ENCODE measurements at regions not wholly inside any gene's neighbourhood (a gene's known extent, or its start where the extent isn't known, plus 50 kb on each side); places are given as distances from the start of the nearest gene placed in this dataset.

DNA sequence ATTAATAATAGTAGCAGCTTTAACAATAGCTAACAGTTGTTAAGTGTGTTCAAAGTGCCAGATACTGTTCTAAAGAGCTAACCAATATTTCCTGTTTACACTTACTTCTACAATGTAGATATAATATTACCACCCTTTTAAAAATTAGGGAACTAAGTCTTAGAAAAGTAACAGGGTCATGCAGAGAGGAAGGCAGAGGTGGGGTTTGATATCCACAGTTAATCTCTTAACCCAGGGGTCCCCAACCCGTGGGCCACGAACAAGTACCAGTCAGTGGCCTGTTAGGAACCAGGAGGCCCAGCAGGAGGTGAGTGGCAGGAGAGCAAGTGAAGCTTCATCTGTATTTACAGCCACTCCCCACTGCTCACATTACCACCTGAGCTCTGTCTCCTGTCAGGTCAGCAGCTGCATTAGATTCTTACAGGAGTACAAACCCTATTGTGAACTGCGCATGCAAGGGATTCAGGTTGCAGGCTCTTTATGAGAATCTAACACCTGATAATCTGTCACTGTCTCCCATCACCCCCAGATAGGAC is 89.1 kb downstream of the ACTL7B start:
- Histone ChIP-seq H3K27me3 (ENCODE audit: low read depth, low read length) (peaks cover 5% of the 10 kb centered on the region; the same call in 1 of the 2 replicates), H3K4me1 (ENCODE audit: low read length) (no peaks in the 10 kb centered on the region), H2AFZ (ENCODE audit: low read depth, low read length) (no peak overlapping the region), H3K9me3 (ENCODE audit: insufficient read depth, low read length) (0 out of 2 replicates have a peak, but pooled peaks cover 4% of the 10 kb centered on the region), H3K36me3 (replicated peaks; ENCODE audit: low read depth, low read length) (no peaks in the 10 kb centered on the region), H3K79me2 (ENCODE audit: low read length) (no peaks in the 10 kb centered on the region), H3K4me2 (ENCODE audit: low read length) (no peak overlapping the region), H4K20me1 (ENCODE audit: insufficient read depth, low read length) (no peaks in the 10 kb centered on the region), H3K9ac (ENCODE audit: low read length) (no peak overlapping the region), H3K27ac (ENCODE audit: low read length) (no peak overlapping the region), H3K4me3 (ENCODE audit: low read length) (no peak overlapping the region)
- no peak for TF ChIP-seq EZH2phosphoT487 (IDR thresholded peaks at IDR 0.05; ENCODE audit: low read depth)
- TF ChIP-seq, protein P1, sequence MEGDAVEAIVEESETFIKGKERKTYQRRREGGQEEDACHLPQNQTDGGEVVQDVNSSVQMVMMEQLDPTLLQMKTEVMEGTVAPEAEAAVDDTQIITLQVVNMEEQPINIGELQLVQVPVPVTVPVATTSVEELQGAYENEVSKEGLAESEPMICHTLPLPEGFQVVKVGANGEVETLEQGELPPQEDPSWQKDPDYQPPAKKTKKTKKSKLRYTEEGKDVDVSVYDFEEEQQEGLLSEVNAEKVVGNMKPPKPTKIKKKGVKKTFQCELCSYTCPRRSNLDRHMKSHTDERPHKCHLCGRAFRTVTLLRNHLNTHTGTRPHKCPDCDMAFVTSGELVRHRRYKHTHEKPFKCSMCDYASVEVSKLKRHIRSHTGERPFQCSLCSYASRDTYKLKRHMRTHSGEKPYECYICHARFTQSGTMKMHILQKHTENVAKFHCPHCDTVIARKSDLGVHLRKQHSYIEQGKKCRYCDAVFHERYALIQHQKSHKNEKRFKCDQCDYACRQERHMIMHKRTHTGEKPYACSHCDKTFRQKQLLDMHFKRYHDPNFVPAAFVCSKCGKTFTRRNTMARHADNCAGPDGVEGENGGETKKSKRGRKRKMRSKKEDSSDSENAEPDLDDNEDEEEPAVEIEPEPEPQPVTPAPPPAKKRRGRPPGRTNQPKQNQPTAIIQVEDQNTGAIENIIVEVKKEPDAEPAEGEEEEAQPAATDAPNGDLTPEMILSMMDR (IDR thresholded peaks at IDR 0.05; ENCODE audit: low read depth, low read length), result no peak

DNA sequence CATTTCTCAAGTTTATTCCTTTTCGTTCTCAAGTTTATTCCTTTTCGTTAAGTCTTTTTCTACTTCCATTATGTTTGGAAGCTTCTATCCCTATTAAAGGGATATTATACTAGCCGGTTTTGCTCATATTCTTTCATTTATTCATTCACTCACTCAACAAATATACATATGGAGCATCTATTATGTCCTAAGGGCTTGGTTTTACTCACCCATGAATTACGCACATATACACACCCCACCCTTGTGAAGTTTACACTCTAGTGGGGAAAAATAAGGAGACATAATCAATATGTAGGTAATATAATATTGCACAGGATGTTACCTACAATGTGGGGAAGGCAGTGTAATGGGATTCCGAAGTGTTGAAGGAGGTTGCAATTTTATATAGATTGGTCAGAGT is 90.5 kb downstream of the ACTL7B start:
- H3K27me3 ChIP-seq (ENCODE audit: low read depth, low read length), result peaks cover 5% of the 10 kb centered on the region; the same call in 1 of the 2 replicates
- H2AFZ ChIP-seq (ENCODE audit: low read depth, low read length), result no peak overlapping the region
- no peak overlapping the region for H3K4me2 ChIP-seq (ENCODE audit: low read length)
- H3K9me3 ChIP-seq (ENCODE audit: insufficient read depth, low read length), result 0 out of 2 replicates have a peak, but pooled peaks cover 4% of the 10 kb centered on the region
- H3K4me3 ChIP-seq (ENCODE audit: low read length), result no peak overlapping the region
- H3K27ac ChIP-seq (ENCODE audit: low read length), result no peak overlapping the region
- H3K79me2 ChIP-seq (ENCODE audit: low read length), result no peaks in the 10 kb centered on the region
- H3K9ac ChIP-seq (ENCODE audit: low read length), result no peak overlapping the region
- no peaks in the 10 kb centered on the region for H3K4me1 ChIP-seq (ENCODE audit: low read length)
- TF ChIP-seq, protein P1 (IDR thresholded peaks at IDR 0.05; ENCODE audit: low read depth, low read length), result no peak
- TF ChIP-seq EZH2phosphoT487 (IDR thresholded peaks at IDR 0.05; ENCODE audit: low read depth), result no peak
- H4K20me1 ChIP-seq (ENCODE audit: insufficient read depth, low read length), result no peaks in the 10 kb centered on the region
- no peaks in the 10 kb centered on the region for H3K36me3 ChIP-seq (replicated peaks; ENCODE audit: low read depth, low read length)

DNA sequence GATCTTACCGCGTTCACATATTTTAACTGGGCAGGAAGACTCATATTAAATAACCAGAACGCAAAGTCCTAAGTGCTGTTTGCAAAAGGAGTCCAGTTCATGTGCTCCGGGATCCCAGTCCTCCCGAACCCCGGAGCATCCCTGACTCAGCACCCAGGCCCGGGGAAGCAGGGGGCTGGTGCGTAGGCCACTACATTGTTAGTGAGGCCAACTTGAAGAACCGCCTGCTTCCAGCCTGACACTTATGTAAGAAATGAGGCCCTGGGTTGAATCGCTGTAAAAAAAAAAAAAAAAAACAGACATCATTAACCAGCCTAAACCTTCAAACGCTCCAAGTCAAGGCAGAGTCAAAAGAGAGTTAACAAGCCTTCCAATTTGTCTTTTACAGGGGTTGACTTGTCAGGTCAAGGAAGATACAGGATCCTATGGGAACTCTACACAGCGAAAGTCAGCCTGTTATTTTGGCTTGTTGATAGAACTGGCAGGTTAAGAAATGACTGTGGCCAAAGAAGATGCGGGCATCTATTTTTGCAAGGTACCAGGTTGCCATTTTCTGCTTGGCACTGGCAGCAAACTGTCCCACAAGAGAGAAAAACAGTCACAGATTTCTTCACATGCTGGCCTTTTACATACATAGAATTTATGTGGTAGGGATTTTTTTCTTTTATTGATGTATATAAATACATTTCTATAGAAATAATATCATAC is 93.3 kb downstream of the ACTL7B start:
- Histone ChIP-seq H4K20me1 (ENCODE audit: insufficient read depth, low read length) (no peaks in the 10 kb centered on the region), H3K79me2 (ENCODE audit: low read length) (no peaks in the 10 kb centered on the region), H3K36me3 (replicated peaks; ENCODE audit: low read depth, low read length) (no peaks in the 10 kb centered on the region), H3K27me3 (ENCODE audit: low read depth, low read length) (0 out of 2 replicates have a peak, but pooled peaks cover 2% of the 10 kb centered on the region), H3K4me1 (ENCODE audit: low read length) (no peaks in the 10 kb centered on the region), H3K4me2 (ENCODE audit: low read length) (no peak overlapping the region), H3K27ac (ENCODE audit: low read length) (no peak overlapping the region), H3K9ac (ENCODE audit: low read length) (no peak overlapping the region), H3K4me3 (ENCODE audit: low read length) (no peak overlapping the region), H2AFZ (ENCODE audit: low read depth, low read length) (no peak overlapping the region), H3K9me3 (ENCODE audit: insufficient read depth, low read length) (no peaks in the 10 kb centered on the region)
- TF ChIP-seq, protein P1 (IDR thresholded peaks at IDR 0.05; ENCODE audit: low read depth, low read length), result no peak
- no peak for TF ChIP-seq EZH2phosphoT487 (IDR thresholded peaks at IDR 0.05; ENCODE audit: low read depth)

DNA sequence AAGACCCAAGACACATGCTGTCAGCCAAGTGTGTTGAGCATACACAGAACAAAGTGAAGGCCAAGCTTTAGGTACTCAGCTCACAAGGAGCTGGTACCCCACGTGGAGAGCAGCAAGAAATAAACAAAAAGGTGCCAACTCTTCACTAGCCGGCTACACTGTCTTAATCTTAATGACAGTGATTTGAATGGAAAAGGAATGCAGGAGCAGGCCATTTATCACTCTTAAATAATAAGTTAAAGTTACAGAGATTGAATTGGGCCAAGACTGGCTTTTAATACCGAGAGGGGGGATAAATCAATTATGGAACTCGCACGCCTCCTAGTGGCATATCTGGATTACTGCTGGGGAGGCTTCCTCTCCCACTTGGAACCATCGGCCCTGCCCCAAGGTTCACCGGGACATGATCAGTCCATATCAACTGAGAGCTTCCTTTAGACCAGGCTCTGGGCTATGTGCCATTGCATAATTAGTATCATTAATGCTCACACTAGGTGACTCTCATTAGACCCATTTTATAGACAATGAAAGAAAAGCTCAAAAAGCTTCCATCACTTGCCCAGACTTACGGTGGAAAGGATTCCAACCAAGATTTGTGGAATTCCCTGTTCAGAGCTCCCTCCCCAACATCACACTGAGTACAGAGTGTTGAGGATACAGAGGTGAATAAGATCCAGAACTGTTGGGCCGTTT is 94.0 kb downstream of the ACTL7B start:
- H3K79me2 ChIP-seq (ENCODE audit: low read length), result no peaks in the 10 kb centered on the region
- H3K4me2 ChIP-seq (ENCODE audit: low read length), result peak overlapping the region; percentile 8; the same call in 1 of the 2 replicates
- no peaks in the 10 kb centered on the region for H3K4me1 ChIP-seq (ENCODE audit: low read length)
- H2AFZ ChIP-seq (ENCODE audit: low read depth, low read length), result no peak overlapping the region
- H4K20me1 ChIP-seq (ENCODE audit: insufficient read depth, low read length), result no peaks in the 10 kb centered on the region
- no peak overlapping the region for H3K27ac ChIP-seq (ENCODE audit: low read length)
- TF ChIP-seq, protein P1 (IDR thresholded peaks at IDR 0.05; ENCODE audit: low read depth, low read length), result peak; percentile 89
- TF ChIP-seq EZH2phosphoT487 (IDR thresholded peaks at IDR 0.05; ENCODE audit: low read depth), result no peak
- H3K9me3 ChIP-seq (ENCODE audit: insufficient read depth, low read length), result no peaks in the 10 kb centered on the region
- H3K4me3 ChIP-seq (ENCODE audit: low read length), result no peak overlapping the region
- no peaks in the 10 kb centered on the region for H3K36me3 ChIP-seq (replicated peaks; ENCODE audit: low read depth, low read length)
- H3K27me3 ChIP-seq (ENCODE audit: low read depth, low read length), result no peaks in the 10 kb centered on the region
- no peak overlapping the region for H3K9ac ChIP-seq (ENCODE audit: low read length)
